ENCODE measurements at regions not wholly inside any gene's neighbourhood (a gene's known extent, or its start where the extent isn't known, plus 50 kb on each side); places are given as distances from the start of the nearest gene placed in this dataset.

GRCh38 chr13:112203614-112204013, 136.7 kb downstream of the SOX1 start:
- Mint-ChIP-seq H3K27me3 (ENCODE audit: insufficient read depth, unreplicated experiment) (peaks cover 38% of the 10 kb centered on the region), H3K4me3 (ENCODE audit: unreplicated experiment) (no peak overlapping the region), H3K36me3 (ENCODE audit: insufficient read depth, unreplicated experiment) (no peaks in the 10 kb centered on the region), H3K4me1 (ENCODE audit: low read depth, unreplicated experiment) (no peaks in the 10 kb centered on the region), H3K9me3 (ENCODE audit: unreplicated experiment) (no peaks in the 10 kb centered on the region), H3K27ac (ENCODE audit: unreplicated experiment) (no peak overlapping the region)
- BruUV-seq (replicated peaks), result no TSS peak
- Histone ChIP-seq H3K36me3 (ENCODE audit: control insufficient read depth, insufficient read depth, low read length) (no peaks in the 10 kb centered on the region), H3K4me1 (no peaks in the 10 kb centered on the region), H3K9me3 (no peaks in the 10 kb centered on the region), H3K4me3 (ENCODE audit: low read depth, low read length) (no peak overlapping the region), H3K27me3 (replicated peaks; ENCODE audit: control insufficient read depth, insufficient read depth, low read length) (no peaks in the 10 kb centered on the region)
- POLR2A ChIA-PET, result no interaction called here
- DNase-seq, result no peak
- CTCF ChIA-PET, result no interaction called here
- intact Hi-C loops (cut with micrococcal nuclease; ENCODE audit: unreplicated experiment), result no loop called here
- TF ChIP-seq CTCF (IDR thresholded peaks at IDR 0.05; ENCODE audit: insufficient read depth in 1 of 2, low read depth in 1 of 2, low read length in 1 of 2, severe bottlenecking in 1 of 2, unreplicated experiment in 1 of 2), result no peak

GRCh38 chr13:112204346-112205327, 137.7 kb downstream of the SOX1 start:
- no peaks in the 10 kb centered on the region for H3K4me1 ChIP-seq

GRCh38 chr13:112205990-112206389, 139.0 kb downstream of the SOX1 start:
- no peak for DNase-seq
- peaks cover 39% of the 10 kb centered on the region for H3K27me3 Mint-ChIP-seq (ENCODE audit: insufficient read depth, unreplicated experiment)
- no peak overlapping the region for H3K4me3 Mint-ChIP-seq (ENCODE audit: unreplicated experiment)
- H3K9me3 Mint-ChIP-seq (ENCODE audit: unreplicated experiment), result no peaks in the 10 kb centered on the region
- no TSS peak for BruUV-seq (replicated peaks)
- no peaks in the 10 kb centered on the region for H3K36me3 Mint-ChIP-seq (ENCODE audit: insufficient read depth, unreplicated experiment)
- ChIA-PET CTCF (no interaction called here), POLR2A (no interaction called here)
- TF ChIP-seq CTCF (IDR thresholded peaks at IDR 0.05; ENCODE audit: insufficient read depth in 1 of 2, low read depth in 1 of 2, low read length in 1 of 2, severe bottlenecking in 1 of 2, unreplicated experiment in 1 of 2), result no peak
- no peak overlapping the region for H3K27ac Mint-ChIP-seq (ENCODE audit: unreplicated experiment)
- no peaks in the 10 kb centered on the region for H3K4me1 ChIP-seq
- intact Hi-C loops (cut with micrococcal nuclease; ENCODE audit: unreplicated experiment), result no loop called here
- H3K9me3 ChIP-seq, result no peaks in the 10 kb centered on the region
- no peaks in the 10 kb centered on the region for H3K4me1 Mint-ChIP-seq (ENCODE audit: low read depth, unreplicated experiment)
- H3K27me3 ChIP-seq (replicated peaks; ENCODE audit: control insufficient read depth, insufficient read depth, low read length), result no peaks in the 10 kb centered on the region
- no peaks in the 10 kb centered on the region for H3K36me3 ChIP-seq (ENCODE audit: control insufficient read depth, insufficient read depth, low read length)
- no peak overlapping the region for H3K4me3 ChIP-seq (ENCODE audit: low read depth, low read length)

More at GRCh38 chr13:112204346-112205327, 137.7 kb downstream of the SOX1 start:
- H3K27me3 ChIP-seq (replicated peaks; ENCODE audit: control insufficient read depth, insufficient read depth, low read length), result no peaks in the 10 kb centered on the region
- H3K36me3 Mint-ChIP-seq (ENCODE audit: insufficient read depth, unreplicated experiment), result no peaks in the 10 kb centered on the region
- peak overlapping the region; percentile 39 for H3K4me3 Mint-ChIP-seq (ENCODE audit: unreplicated experiment)
- intact Hi-C loops (cut with micrococcal nuclease; ENCODE audit: unreplicated experiment), result no loop called here
- CTCF ChIA-PET, result no interaction called here
- H3K4me3 ChIP-seq (ENCODE audit: low read depth, low read length), result no peak overlapping the region
- DNase-seq, result no peak
- no peaks in the 10 kb centered on the region for H3K9me3 ChIP-seq
- no peak overlapping the region for H3K27ac Mint-ChIP-seq (ENCODE audit: unreplicated experiment)
- H3K27me3 Mint-ChIP-seq (ENCODE audit: insufficient read depth, unreplicated experiment), result peaks cover 41% of the 10 kb centered on the region
- H3K4me1 Mint-ChIP-seq (ENCODE audit: low read depth, unreplicated experiment), result no peaks in the 10 kb centered on the region
- no TSS peak for BruUV-seq (replicated peaks)
- H3K36me3 ChIP-seq (ENCODE audit: control insufficient read depth, insufficient read depth, low read length), result no peaks in the 10 kb centered on the region
- no peak for TF ChIP-seq CTCF (IDR thresholded peaks at IDR 0.05; ENCODE audit: insufficient read depth in 1 of 2, low read depth in 1 of 2, low read length in 1 of 2, severe bottlenecking in 1 of 2, unreplicated experiment in 1 of 2)
- H3K9me3 Mint-ChIP-seq (ENCODE audit: unreplicated experiment), result no peaks in the 10 kb centered on the region
- POLR2A ChIA-PET, result no interaction called here
